ENCODE measurements at regions not wholly inside any gene's neighbourhood (a gene's known extent, or its start where the extent isn't known, plus 50 kb on each side); places are given as distances from the start of the nearest gene placed in this dataset.

DNA sequence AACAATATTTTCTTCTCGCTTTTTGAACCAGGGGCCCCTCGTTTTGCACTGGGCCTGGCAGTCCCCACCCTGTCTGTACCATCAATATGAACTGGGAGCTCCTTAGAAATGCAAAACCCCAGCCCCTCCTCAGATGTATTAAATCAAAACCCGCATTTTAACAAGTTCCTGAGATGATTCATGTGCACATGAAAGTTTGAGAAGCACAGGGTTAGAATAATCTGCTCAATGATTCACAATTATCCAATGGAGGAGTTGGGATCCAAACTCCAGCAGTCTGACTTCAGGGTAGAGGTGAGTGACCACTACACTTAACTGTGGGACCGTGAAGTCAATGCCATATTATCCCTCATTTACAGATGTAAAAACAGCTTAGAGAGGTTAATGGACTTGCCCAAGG, 256.4 kb downstream of the IGSF11 start:
- CTCF ChIA-PET: interaction anchor here (1.1 kb wide), 1 partner anchor 43 kb away, joined by 4 read pairs; no protein-coding TSS in a partner anchor
- Mint-ChIP-seq H3K27ac (ENCODE audit: unreplicated experiment) (no peak overlapping the region), H3K27me3 (ENCODE audit: unreplicated experiment) (no peaks in the 10 kb centered on the region), H3K4me3 (ENCODE audit: low read depth, unreplicated experiment) (no peak overlapping the region), H3K4me1 (ENCODE audit: low read depth, unreplicated experiment) (peaks cover 12% of the 10 kb centered on the region), H3K9me3 (ENCODE audit: low read depth, unreplicated experiment) (peaks cover 2% of the 10 kb centered on the region), H3K36me3 (ENCODE audit: insufficient read depth, unreplicated experiment) (no peaks in the 10 kb centered on the region)
- TF ChIP-seq, protein P1, sequence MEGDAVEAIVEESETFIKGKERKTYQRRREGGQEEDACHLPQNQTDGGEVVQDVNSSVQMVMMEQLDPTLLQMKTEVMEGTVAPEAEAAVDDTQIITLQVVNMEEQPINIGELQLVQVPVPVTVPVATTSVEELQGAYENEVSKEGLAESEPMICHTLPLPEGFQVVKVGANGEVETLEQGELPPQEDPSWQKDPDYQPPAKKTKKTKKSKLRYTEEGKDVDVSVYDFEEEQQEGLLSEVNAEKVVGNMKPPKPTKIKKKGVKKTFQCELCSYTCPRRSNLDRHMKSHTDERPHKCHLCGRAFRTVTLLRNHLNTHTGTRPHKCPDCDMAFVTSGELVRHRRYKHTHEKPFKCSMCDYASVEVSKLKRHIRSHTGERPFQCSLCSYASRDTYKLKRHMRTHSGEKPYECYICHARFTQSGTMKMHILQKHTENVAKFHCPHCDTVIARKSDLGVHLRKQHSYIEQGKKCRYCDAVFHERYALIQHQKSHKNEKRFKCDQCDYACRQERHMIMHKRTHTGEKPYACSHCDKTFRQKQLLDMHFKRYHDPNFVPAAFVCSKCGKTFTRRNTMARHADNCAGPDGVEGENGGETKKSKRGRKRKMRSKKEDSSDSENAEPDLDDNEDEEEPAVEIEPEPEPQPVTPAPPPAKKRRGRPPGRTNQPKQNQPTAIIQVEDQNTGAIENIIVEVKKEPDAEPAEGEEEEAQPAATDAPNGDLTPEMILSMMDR (IDR thresholded peaks at IDR 0.05; ENCODE audit: unreplicated experiment): no peak
- DNase-seq: no peak
- intact Hi-C loops (cut with micrococcal nuclease; ENCODE audit: unreplicated experiment): no loop called here
- BruUV-seq (replicated peaks): no TSS peak

DNA sequence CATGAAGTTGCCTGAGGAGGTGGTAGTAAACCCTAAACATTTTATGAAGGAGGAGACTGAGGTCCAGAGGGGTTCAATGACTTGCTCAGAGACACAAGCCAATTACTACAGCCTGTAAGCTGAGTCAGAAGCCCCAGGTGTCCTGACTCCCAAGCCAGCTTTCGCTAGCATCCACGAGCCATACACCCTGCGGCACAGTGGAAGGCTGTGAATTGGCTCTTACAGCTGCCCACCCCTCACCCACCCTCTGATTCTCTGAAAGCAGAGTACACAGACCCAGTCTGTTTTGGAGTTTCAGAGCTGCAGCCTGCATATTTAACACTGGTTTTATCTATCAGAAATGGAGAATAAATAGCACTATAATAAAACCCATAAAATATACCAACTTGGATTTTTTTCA, 253.4 kb downstream of the IGSF11 start:
- Mint-ChIP-seq H3K4me1 (ENCODE audit: low read depth, unreplicated experiment) (peaks cover 12% of the 10 kb centered on the region), H3K27me3 (ENCODE audit: unreplicated experiment) (no peaks in the 10 kb centered on the region), H3K9me3 (ENCODE audit: low read depth, unreplicated experiment) (peaks cover 2% of the 10 kb centered on the region), H3K4me3 (ENCODE audit: low read depth, unreplicated experiment) (no peak overlapping the region), H3K27ac (ENCODE audit: unreplicated experiment) (no peak overlapping the region), H3K36me3 (ENCODE audit: insufficient read depth, unreplicated experiment) (no peaks in the 10 kb centered on the region)
- BruUV-seq (replicated peaks): no TSS peak
- CTCF ChIA-PET: no interaction called here
- intact Hi-C loops (cut with micrococcal nuclease; ENCODE audit: unreplicated experiment): no loop called here
- TF ChIP-seq, protein P1 (IDR thresholded peaks at IDR 0.05; ENCODE audit: unreplicated experiment): no peak
- no peak for DNase-seq

DNA sequence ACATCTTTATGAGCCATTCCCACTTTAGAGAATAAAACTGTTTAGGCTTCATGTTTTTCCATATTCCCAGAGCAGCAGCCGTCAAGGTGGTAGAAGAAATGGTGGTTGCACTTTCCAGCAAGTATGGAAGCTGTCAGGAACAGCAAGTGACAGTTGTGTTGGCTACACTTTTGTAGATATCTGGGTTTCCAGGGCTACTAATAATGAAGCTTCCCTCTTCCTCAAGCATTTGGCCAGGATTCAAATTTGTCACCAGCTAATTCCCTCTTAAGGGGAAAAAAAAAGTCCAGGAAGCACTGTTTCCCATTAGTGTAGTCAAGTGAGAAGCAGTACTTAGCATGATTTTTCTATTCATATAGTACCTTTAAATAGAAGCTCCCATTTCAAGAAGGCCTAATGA, 252.8 kb downstream of the IGSF11 start:
- CTCF ChIA-PET: no interaction called here
- BruUV-seq (replicated peaks): no TSS peak
- Mint-ChIP-seq H3K27me3 (ENCODE audit: unreplicated experiment) (no peaks in the 10 kb centered on the region), H3K36me3 (ENCODE audit: insufficient read depth, unreplicated experiment) (no peaks in the 10 kb centered on the region), H3K4me3 (ENCODE audit: low read depth, unreplicated experiment) (no peak overlapping the region), H3K9me3 (ENCODE audit: low read depth, unreplicated experiment) (peaks cover 2% of the 10 kb centered on the region), H3K4me1 (ENCODE audit: low read depth, unreplicated experiment) (peaks cover 12% of the 10 kb centered on the region), H3K27ac (ENCODE audit: unreplicated experiment) (no peak overlapping the region)
- DNase-seq: no peak
- TF ChIP-seq, protein P1 (IDR thresholded peaks at IDR 0.05; ENCODE audit: unreplicated experiment): no peak
- intact Hi-C loops (cut with micrococcal nuclease; ENCODE audit: unreplicated experiment): no loop called here

DNA sequence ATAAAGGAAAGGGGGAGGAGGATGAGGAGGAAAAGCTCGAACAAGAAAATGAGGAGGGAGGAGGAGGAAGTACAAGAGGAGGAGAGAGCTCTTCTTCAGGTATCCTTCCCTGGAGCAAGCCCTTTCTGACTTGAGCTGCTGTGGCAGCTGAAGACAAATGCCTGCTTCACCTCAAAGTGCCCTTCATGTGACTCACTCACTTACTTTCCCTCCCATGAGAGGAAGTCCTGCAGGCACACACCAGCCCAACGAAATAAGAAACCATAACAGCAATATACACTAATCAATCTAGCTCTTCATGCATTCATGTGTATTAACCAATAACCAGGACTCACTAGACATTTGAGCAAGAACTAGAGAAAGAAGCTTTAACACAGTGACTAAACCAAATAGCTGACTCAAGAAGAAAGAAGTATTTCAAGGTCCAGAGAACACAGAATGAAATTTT, 251.9 kb downstream of the IGSF11 start:
- Mint-ChIP-seq H3K36me3 (ENCODE audit: insufficient read depth, unreplicated experiment) (no peaks in the 10 kb centered on the region), H3K9me3 (ENCODE audit: low read depth, unreplicated experiment) (no peaks in the 10 kb centered on the region), H3K4me3 (ENCODE audit: low read depth, unreplicated experiment) (no peak overlapping the region), H3K27ac (ENCODE audit: unreplicated experiment) (no peak overlapping the region), H3K4me1 (ENCODE audit: low read depth, unreplicated experiment) (peaks cover 12% of the 10 kb centered on the region), H3K27me3 (ENCODE audit: unreplicated experiment) (no peaks in the 10 kb centered on the region)
- no TSS peak for BruUV-seq (replicated peaks)
- CTCF ChIA-PET: no interaction called here
- DNase-seq: peak; percentile 28
- TF ChIP-seq, protein P1 (IDR thresholded peaks at IDR 0.05; ENCODE audit: unreplicated experiment): no peak
- intact Hi-C loops (cut with micrococcal nuclease; ENCODE audit: unreplicated experiment): no loop called here
